K562 (cell line): ENCODE measurements at regions not wholly inside any gene's neighbourhood (a gene's known extent, or its start where the extent isn't known, plus 50 kb on each side); places are given as distances from the start of the nearest gene placed in this dataset.

ENCODE experiments used
- ATAC-seq: fragments of 200-7000 bp; cut with Tn5 transposase; 3 replicates; pipeline ENCODE4 v1.9.1; 2020; ENCODE audit warnings: moderate library complexity
- BruUV-seq: library from RNA; stranded (reverse); fragments of 400-500 nt; replicated peaks from 2 replicates; lab custom pipeline; 2021; lab: Mats Ljungman, UMichigan
- CTCF ChIA-PET: fragments of 300-600 bp; formaldehyde crosslinking; extraction: SDS; loops from one replicate; lab custom pipeline; 2021; ENCODE audit warnings: low intra/inter-chr PET ratio; lab: Yijun Ruan, JAX
- POLR2A ChIA-PET: fragments of 300-600, 350-650 bp; sonication (Branson Sonifier 250); formaldehyde crosslinking; extraction: SDS; loops from one replicate; lab custom pipeline; 2021; ENCODE audit warnings: antibody characterized with exemption, inconsistent platforms; lab: Yijun Ruan, JAX
- DNase-seq, 4 experiments: peaks; one replicate each; pipeline versions ENCODE4 v3.0.0 to v3.0.0-alpha.2; 2011 to 2018; ENCODE audit warnings: low spot score in 3 of 4, mixed read lengths in 3 of 4; ENCODE audit errors: extremely low read depth in 1 of 4
- FAIRE-seq: peaks from 2 replicates; lab custom pipeline; 2011; peaks lifted over from hg19 to GRCh38; lab: Jason Lieb, UNC
- H2AFZ ChIP-seq: 2 replicates; pipeline ENCODE4 v1.6.0; 2011; ENCODE audit warnings: low read depth, low read length, control low read depth, inconsistent platforms
- H3K27ac ChIP-seq: fragments of 200-600 bp; 3 replicates; pipeline ENCODE4 v1.8.0; 2011; ENCODE audit warnings: low read depth, mild to moderate bottlenecking, control low read depth, inconsistent platforms, low read length, moderate library complexity, mixed read lengths; ENCODE audit errors: extremely low read depth
- H3K27me3 ChIP-seq, 2 experiments: fragments of 300-600 bp in 1 of 2; 2 replicates in 1 of 2; 3 replicates in 1 of 2; pipeline versions ENCODE4 v1.6.0 to v1.8.0; 2011; ENCODE audit warnings: inconsistent platforms in 2 of 2, low read length in 2 of 2, mild to moderate bottlenecking in 1 of 2, mixed read lengths in 1 of 2, moderate library complexity in 1 of 2; ENCODE audit not compliant: control insufficient read depth in 2 of 2, insufficient read depth in 2 of 2
- H3K36me3 ChIP-seq: fragments of 300-600 bp; 3 replicates; pipeline ENCODE4 v1.8.0; 2011; ENCODE audit warnings: mild to moderate bottlenecking, low read length, inconsistent platforms; ENCODE audit not compliant: control insufficient read depth, insufficient read depth
- H3K4me1 ChIP-seq, 2 experiments: fragments of 200-600 bp in 1 of 2; replicated peaks in 1 of 2; 2 replicates in 1 of 2; 3 replicates in 1 of 2; pipeline versions ENCODE4 v1.5.1 to v1.8.0; 2011; ENCODE audit warnings: inconsistent platforms in 2 of 2, low read length in 2 of 2, mild to moderate bottlenecking in 1 of 2, mixed read lengths in 1 of 2, moderate library complexity in 1 of 2; ENCODE audit not compliant: control insufficient read depth in 2 of 2, insufficient read depth in 2 of 2
- H3K4me2 ChIP-seq: 2 replicates; pipeline ENCODE4 v1.6.1; 2011; ENCODE audit warnings: low read length, control low read depth, inconsistent platforms, mixed read lengths; ENCODE audit not compliant: insufficient read depth
- H3K4me3 ChIP-seq: fragments of 200-600 bp; sonication (generic), shearing (Covaris generic); 2 replicates; pipeline ENCODE4 v1.5.1; 2016; ENCODE audit warnings: control low read depth, inconsistent platforms
- H3K79me2 ChIP-seq: fragments of 200-600 bp; 3 replicates; pipeline ENCODE4 v1.8.0; 2011; ENCODE audit warnings: low read length, inconsistent platforms; ENCODE audit not compliant: control insufficient read depth, insufficient read depth
- H3K9ac ChIP-seq, 2 experiments: 2 replicates each; pipeline versions ENCODE4 v1.6.0 to v1.6.1; 2011; ENCODE audit warnings: low read depth in 2 of 2, low read length in 2 of 2, control low read depth in 1 of 2, inconsistent platforms in 1 of 2, mild to moderate bottlenecking in 1 of 2, mixed read lengths in 1 of 2; ENCODE audit not compliant: insufficient read depth in 1 of 2
- H3K9me1 ChIP-seq: one replicate; pipeline ENCODE4 v1.6.0; 2011; ENCODE audit warnings: inconsistent platforms, mild to moderate bottlenecking, low read length, moderate library complexity; ENCODE audit not compliant: control insufficient read depth, insufficient read depth
- H3K9me3 ChIP-seq: replicated peaks from 2 replicates; pipeline ENCODE4 v1.5.1; 2011; ENCODE audit warnings: low read depth, low read length, inconsistent platforms; ENCODE audit not compliant: control insufficient read depth, insufficient read depth
- H4K20me1 ChIP-seq: replicated peaks from 2 replicates; pipeline ENCODE4 v1.6.1; 2011; ENCODE audit warnings: low read length, inconsistent platforms, mixed read lengths; ENCODE audit not compliant: control insufficient read depth, insufficient read depth
- CGGBP1 ChIP-seq: fragments of 250-450 bp; sonication (Bioruptor Pico); IDR thresholded peaks from 2 replicates; pipeline ENCODE4 v1.9.0; 2021; ENCODE audit warnings: mild to moderate bottlenecking
- E2F4 ChIP-seq: sonication (generic); formaldehyde crosslinking; IDR thresholded peaks from 2 replicates; pipeline ENCODE4 v1.8.0; 2022; ENCODE audit warnings: mild to moderate bottlenecking, low read depth, missing genetic modification reagents
- EZH2 ChIP-seq: IDR thresholded peaks from 2 replicates; pipeline ENCODE4 v1.6.1; 2012; ENCODE audit warnings: low read depth, mild to moderate bottlenecking, inconsistent platforms, low read length, borderline replicate concordance
- FIP1L1 ChIP-seq: fragments of 200-400 bp; formaldehyde crosslinking; IDR thresholded peaks from 2 replicates; pipeline ENCODE4 v1.6.1; 2018; ENCODE audit warnings: mild to moderate bottlenecking, low read depth, low read length; ENCODE audit not compliant: poor library complexity, severe bottlenecking
- HDGF ChIP-seq: fragments of 450-650 bp; IDR thresholded peaks from 2 replicates; pipeline ENCODE4 v1.6.1; 2016
- KAT2B ChIP-seq: IDR thresholded peaks from one replicate; pipeline ENCODE4 v1.6.1; 2012; ENCODE audit warnings: low read depth, mild to moderate bottlenecking, control low read depth, inconsistent platforms, low read length, moderate library complexity
- MXI1 ChIP-seq: IDR thresholded peaks from 2 replicates; pipeline ENCODE4 v1.6.1; 2011; ENCODE audit warnings: low read depth, mild to moderate bottlenecking, improper control_type of control experiment, low read length
- NR3C1 ChIP-seq: sonication (generic); formaldehyde crosslinking; IDR thresholded peaks from 2 replicates; pipeline ENCODE4 v1.8.1; 2022; ENCODE audit warnings: missing genetic modification reagents
- TAL1 ChIP-seq: fragments of 450-650 bp; IDR thresholded peaks from 2 replicates; pipeline ENCODE4 v1.6.1; 2016; ENCODE audit warnings: mild to moderate bottlenecking
- ZBTB40 ChIP-seq, 2 experiments: fragments of 450-650 bp in 1 of 2; sonication (generic) in 1 of 2; formaldehyde crosslinking in 1 of 2; IDR thresholded peaks; 2 replicates each; pipeline versions ENCODE4 v1.7.1 to v1.9.0; 2016 to 2022; ENCODE audit warnings: inconsistent platforms in 1 of 2, mild to moderate bottlenecking in 1 of 2, missing genetic modification reagents in 1 of 2
- ZKSCAN1 ChIP-seq: fragments of 150-350 bp; IDR thresholded peaks from 2 replicates; pipeline ENCODE4 v1.6.1; 2016; ENCODE audit warnings: low read depth, low read length
- ZNF76 ChIP-seq: fragments of 250-450 bp; sonication (Bioruptor Pico); IDR thresholded peaks from 2 replicates; pipeline ENCODE4 v1.4.0; 2020; ENCODE audit warnings: mild to moderate bottlenecking, moderate library complexity, borderline replicate concordance
- ZNF785 ChIP-seq: fragments of 250-450 bp; sonication (Bioruptor Pico); IDR thresholded peaks from 2 replicates; pipeline ENCODE4 v1.4.0; 2020; ENCODE audit warnings: mild to moderate bottlenecking
- WGBS: fragments of 100-300 bp; shearing (Covaris generic); methylation state at CpG from one replicate; pipeline ENCODE4 v1.1.6; 2016; ENCODE audit warnings: low coverage, mixed read lengths; ENCODE audit not compliant: insufficient coverage; ENCODE audit errors: missing lambda C conversion rate; 5-methylcytosine and 5-hydroxymethylcytosine counted together
- in situ Hi-C: fragments of 300-500 bp; cut with MboI; formaldehyde crosslinking; loops from 4 replicates; pipeline ENCODE4 v1.15.0; 2018; ENCODE audit warnings: inconsistent platforms, mixed read lengths
- intact Hi-C: fragments of 100-400 bp; cut with micrococcal nuclease; formaldehyde crosslinking; loops from 2 replicates; pipeline ENCODE4 v1.14.2; 2022

GRCh38 chr9:78688796-78689195, 391.9 kb downstream of the PSAT1 start:
- DNase-seq = no peak
- in situ Hi-C loops = no loop called here
- ATAC-seq = no peak
- 0% methylated on average over 1 of the region's 1 CpG for WGBS
- no peak for FAIRE-seq
- H3K27me3 ChIP-seq = no peaks in the 10 kb centered on the region
- H2AFZ ChIP-seq = no peak overlapping the region
- H3K9me1 ChIP-seq = no peaks in the 10 kb centered on the region
- ChIA-PET CTCF (no interaction called here), POLR2A (no interaction called here)
- no peaks in the 10 kb centered on the region for H3K4me1 ChIP-seq
- H3K27ac ChIP-seq = no peak overlapping the region
- H3K36me3 ChIP-seq = no peaks in the 10 kb centered on the region
- no peak overlapping the region for H3K4me3 ChIP-seq
- BruUV-seq = no TSS peak
- no peak overlapping the region for H3K9ac ChIP-seq
- no peaks in the 10 kb centered on the region for H4K20me1 ChIP-seq
- no peaks in the 10 kb centered on the region for H3K79me2 ChIP-seq
- no peak overlapping the region for H3K4me2 ChIP-seq
- intact Hi-C loops = no loop called here
- H3K9me3 ChIP-seq = no peaks in the 10 kb centered on the region
- TF ChIP-seq CGGBP1 (CRISPR knock-in tag) (no peak), MXI1 (no peak), E2F4 (CRISPR knock-in tag) (no peak), KAT2B (no peak), EZH2 (no peak), ZBTB40 (IDR thresholded peaks at IDR 0.05) (no peak), ZBTB40 (CRISPR knock-in tag; IDR thresholded peaks at IDR 0.05) (no peak), HDGF (no peak), ZKSCAN1 (no peak), NR3C1 (CRISPR knock-in tag) (no peak), ZNF76 (no peak), ZNF785 (no peak), FIP1L1 (no peak), TAL1 (no peak)
